GM19023 (cell line): ENCODE measurements at regions not wholly inside any gene's neighbourhood (a gene's known extent, or its start where the extent isn't known, plus 50 kb on each side); places are given as distances from the start of the nearest gene placed in this dataset.
"Not testable (repeated sequence)": the region's sequence is repeated elsewhere in the genome, so short reads cannot be mapped to it uniquely, and the experiment has no call there.

ENCODE experiments used
- ATAC-seq: cut with Tn5 transposase; IDR thresholded peaks from one replicate; pipeline ENCODE4 v1.9.1; 2021; ENCODE audit warnings: mild to moderate bottlenecking, moderate library complexity; ENCODE audit not compliant: unreplicated experiment

GRCh38 chr18:73688851-73689711 lies 458.6 kb downstream of the FBXO15 start:
- peak; percentile 75 for ATAC-seq

- ATAC-seq = no peak
Measured at GRCh38 chr18:73688161-73688560, 459.5 kb downstream of the FBXO15 start.

GRCh38 chr18:73684647-73685046 lies 463.0 kb downstream of the FBXO15 start:
- no peak for ATAC-seq

- ATAC-seq = no peak
Measured at GRCh38 chr18:73683409-73684238, 464.0 kb downstream of the FBXO15 start.

- no peak for ATAC-seq
Measured at GRCh38 chr18:73681912-73682311, 465.7 kb downstream of the FBXO15 start.

GRCh38 chr18:73681398-73681797 lies 466.2 kb downstream of the FBXO15 start:
- no peak for ATAC-seq

- no peak for ATAC-seq
Measured at GRCh38 chr18:73679941-73680712, 467.5 kb downstream of the FBXO15 start.

GRCh38 chr18:73677450-73677849 lies 470.2 kb downstream of the FBXO15 start:
- ATAC-seq = no peak

DNA sequence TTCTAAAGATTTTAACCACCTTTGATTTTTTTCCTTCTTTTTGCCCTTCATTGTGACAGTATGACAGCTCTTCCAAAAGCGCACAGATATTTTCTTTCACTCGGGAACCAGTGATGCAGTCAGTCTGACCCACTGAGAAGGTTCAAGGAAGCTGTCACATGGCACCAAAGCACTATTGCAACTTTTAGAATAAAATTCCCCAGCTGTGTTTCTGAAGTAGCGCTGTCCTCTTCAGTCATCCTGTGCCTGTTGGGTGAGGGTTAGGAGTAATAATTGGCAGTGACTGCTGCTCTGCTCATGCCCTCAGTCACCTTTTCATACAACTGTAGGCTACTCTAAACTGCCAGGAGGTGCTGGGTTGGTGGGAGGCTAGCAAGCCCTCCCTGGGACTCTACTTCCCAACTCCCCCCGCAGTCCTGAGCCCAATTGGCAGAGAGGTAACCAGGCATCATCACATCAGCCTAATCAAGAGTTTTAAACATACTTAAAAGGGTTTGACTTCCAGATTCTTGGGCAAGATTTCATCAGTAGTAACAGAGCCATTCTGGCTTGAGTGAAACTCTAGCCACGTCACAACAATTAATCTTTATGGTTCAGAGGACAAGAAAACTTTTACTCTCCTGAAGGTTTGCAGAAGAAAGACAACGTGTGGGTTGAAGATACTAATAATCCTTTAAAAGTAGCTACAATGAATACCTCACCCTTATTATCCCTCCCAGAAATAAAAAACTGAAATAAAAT lies 473.3 kb downstream of the FBXO15 start:
- no peak for ATAC-seq

GRCh38 chr18:73671480-73671879 lies 476.2 kb downstream of the FBXO15 start:
- ATAC-seq = not testable (repeated sequence)

DNA sequence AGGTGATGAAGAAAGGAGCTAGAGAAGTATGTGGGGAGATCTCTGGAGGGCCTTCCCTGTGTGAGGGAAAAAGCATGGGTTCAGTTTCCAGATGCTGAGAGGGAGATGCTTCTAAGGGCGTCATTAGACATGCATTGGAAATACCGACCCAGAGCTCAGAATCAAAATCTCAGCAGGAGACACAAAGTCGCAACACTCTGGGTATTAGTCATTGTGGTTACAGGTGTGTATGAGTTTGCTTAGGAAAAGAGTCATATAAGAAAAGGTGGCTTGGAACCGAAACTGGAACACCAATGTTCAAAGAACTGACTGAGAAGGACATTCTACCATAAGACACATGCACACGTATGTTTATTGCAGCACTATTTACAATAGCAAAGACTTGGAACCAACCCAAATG lies 477.1 kb downstream of the FBXO15 start:
- ATAC-seq = peak; percentile 62

GRCh38 chr18:73670039-73670438 lies 477.6 kb downstream of the FBXO15 start:
- no peak for ATAC-seq

- ATAC-seq = no peak
Measured at GRCh38 chr18:73669297-73669696, 478.3 kb downstream of the FBXO15 start.

DNA sequence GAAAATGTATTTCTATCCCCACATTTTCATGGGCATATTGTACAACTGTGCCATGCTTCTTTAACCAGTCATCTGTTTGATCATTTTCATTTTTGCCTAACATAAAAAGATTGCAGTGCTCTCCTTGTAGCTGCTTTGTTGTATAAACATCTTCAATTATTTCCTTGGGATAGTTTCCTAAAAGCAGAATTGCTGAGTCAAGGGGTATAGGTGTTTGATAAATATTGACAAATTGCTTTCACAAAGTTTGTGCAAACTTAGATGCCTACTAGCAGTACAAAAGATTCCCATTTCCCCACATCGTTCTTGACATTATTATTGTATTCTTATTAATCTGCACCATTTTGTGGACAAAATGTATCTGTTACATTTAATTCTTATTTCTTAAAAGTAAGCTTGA lies 479.6 kb downstream of the FBXO15 start:
- no peak for ATAC-seq

DNA sequence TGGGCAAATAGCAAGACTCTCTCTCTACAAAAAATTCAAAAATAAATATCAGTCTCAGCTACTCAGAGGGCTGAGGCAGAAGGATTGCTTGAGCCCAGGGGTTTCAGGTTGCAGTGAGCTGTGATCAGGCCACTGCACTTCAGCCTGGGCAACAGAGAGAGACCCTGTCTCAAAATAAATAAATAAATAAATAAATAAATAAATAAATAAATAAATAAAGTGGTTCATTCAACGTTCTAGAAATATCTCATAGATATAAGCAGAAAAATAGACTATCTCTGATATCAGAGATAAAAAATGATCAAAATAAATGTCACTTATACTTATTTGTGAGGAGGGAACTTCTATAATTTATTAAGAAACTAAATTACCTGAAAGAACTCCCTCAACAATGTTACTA lies 480.9 kb downstream of the FBXO15 start:
- no peak for ATAC-seq

DNA sequence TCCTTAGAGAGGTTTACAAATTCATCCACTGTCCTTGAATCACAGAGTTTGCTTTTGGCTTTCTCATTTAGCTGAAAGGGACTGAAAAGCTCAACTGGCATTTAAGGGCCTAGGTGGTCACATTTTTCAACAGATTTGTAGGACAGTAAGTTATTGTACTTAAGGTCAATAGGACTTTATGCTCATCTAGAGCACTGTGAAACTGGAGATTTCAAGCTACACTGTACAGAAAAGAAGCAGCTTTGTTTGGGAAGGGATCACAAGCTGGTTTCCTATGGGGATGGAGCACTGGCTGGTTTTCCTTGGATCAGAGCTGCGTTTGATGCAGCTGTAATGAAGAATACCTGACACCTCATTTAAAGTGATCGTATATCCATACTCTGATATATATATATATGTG lies 482.7 kb downstream of the FBXO15 start:
- ATAC-seq = no peak

- no peak for ATAC-seq
Measured at GRCh38 chr18:73663581-73663980, 484.1 kb downstream of the FBXO15 start.

DNA sequence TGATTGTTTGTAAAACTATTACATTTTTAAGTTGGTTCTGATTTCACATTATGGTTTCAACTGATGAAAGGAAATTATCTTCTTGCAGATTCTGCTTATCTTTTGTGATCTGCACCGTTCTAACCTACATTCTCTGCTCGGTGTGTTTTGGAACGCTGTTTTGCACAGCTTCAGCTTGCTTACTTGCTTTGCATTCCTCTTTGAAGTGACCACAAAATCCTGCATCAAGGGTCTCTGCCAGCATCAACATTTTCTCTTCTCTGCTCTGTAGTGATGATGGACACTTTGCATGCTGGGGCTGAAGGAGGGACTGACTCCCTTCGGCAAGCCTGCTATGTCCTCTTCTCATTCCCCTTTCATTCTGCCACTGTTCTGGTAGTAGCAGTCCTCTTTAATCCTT lies 485.2 kb downstream of the FBXO15 start:
- ATAC-seq = no peak

GRCh38 chr18:73660931-73661856 lies 486.4 kb downstream of the FBXO15 start:
- ATAC-seq = no peak
